ENCODE measurements at regions not wholly inside any gene's neighbourhood (a gene's known extent, or its start where the extent isn't known, plus 50 kb on each side); places are given as distances from the start of the nearest gene placed in this dataset.
"Not testable (repeated sequence)": the region's sequence is repeated elsewhere in the genome, so short reads cannot be mapped to it uniquely, and the experiment has no call there.

DNA sequence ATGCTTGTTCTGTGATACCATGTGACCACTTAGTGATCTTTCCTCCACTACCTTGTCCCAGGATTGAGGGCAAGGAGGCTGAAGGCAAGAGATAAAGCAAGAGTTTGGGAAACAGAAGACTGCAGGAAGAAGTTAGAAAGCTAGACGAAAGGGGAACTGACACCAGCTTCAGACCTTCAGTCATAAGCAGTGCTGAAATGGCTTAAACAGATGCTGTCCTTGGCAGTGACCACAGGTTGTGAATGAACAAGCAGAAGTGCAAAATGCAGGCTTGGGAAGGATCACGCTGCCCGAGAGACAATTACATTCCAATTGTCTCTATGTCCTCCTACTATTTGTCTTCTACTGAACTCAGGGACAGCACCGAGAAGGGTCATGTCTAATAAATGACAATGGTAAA is 704.9 kb upstream of the AUTS2 start:
- no peak for DNase-seq (ENCODE audit: low spot score)

DNA sequence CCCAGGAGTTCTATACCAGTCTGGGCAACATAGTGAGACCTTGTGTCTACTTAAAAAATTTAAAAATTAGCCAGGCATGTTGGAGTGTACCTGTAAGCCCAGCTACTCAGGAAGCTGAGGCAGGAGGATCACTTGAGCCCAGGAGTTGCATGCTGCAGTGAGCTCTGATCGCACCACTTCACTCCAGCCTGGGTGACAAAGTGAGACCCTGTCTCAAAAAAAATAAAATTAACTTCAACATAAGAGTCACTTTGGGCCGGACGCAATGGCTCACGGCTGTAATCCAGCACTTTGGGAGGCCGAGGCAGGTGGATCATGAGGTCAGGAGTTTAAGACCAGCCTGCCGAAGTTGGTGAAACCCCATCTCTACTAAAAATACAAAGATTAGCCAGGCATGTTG is 699.1 kb upstream of the AUTS2 start:
- H3K4me3 ChIP-seq; H3K27ac ChIP-seq; H3K9me3 ChIP-seq; intact Hi-C loops (cut with DNase I); H3K36me3 ChIP-seq; H3K4me1 ChIP-seq (replicated peaks); DNase-seq (ENCODE audit: low spot score); H3K27me3 ChIP-seq (replicated peaks; ENCODE audit: insufficient read depth): not testable (repeated sequence)
- WGBS: 96% methylated on average over 6 of the region's 6 CpGs

More for the DNA sequence above, 704.9 kb upstream of the AUTS2 start:
- Histone ChIP-seq H3K27me3 (replicated peaks; ENCODE audit: insufficient read depth) (no peaks in the 10 kb centered on the region), H3K36me3 (no peaks in the 10 kb centered on the region), H3K27ac (no peak overlapping the region), H3K9me3 (no peaks in the 10 kb centered on the region), H3K4me1 (replicated peaks) (no peaks in the 10 kb centered on the region), H3K4me3 (no peak overlapping the region)
- TF ChIP-seq CTCF (IDR thresholded peaks at IDR 0.05) (no peak), POLR2A (IDR thresholded peaks at IDR 0.05) (no peak), POLR2AphosphoS5 (IDR thresholded peaks at IDR 0.05) (no peak)
- intact Hi-C loops (cut with DNase I): no loop called here
- whole genome bisulfite sequencing: 32% methylated on average over 4 of the region's 4 CpGs

DNA sequence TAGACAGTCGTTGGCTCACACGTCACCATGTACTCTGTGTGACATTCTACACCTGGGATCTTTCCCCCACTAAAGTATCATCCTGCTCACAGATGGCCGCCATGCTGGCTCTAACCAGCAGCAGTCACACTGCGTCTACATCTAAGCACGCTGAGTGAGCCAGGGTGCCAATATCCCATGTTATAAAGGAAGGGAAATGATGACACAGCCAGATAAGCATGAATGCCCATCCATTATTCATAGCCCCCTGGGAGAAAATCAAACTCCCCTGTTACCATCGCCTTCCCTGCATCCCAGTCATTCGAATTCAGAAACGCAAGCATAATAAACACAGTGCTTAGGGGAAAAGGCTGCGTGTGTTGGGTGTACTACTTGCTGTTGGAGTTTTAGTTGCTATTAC is 698.2 kb upstream of the AUTS2 start:
- intact Hi-C loops (cut with DNase I): no loop called here
- Histone ChIP-seq H3K4me1 (replicated peaks) (no peaks in the 10 kb centered on the region), H3K36me3 (no peaks in the 10 kb centered on the region), H3K27ac (no peak overlapping the region), H3K27me3 (replicated peaks; ENCODE audit: insufficient read depth) (no peaks in the 10 kb centered on the region), H3K4me3 (no peak overlapping the region), H3K9me3 (no peaks in the 10 kb centered on the region)
- no peak for DNase-seq (ENCODE audit: low spot score)
- 89% methylated on average over 9 of the region's 9 CpGs for WGBS
- TF ChIP-seq CTCF (IDR thresholded peaks at IDR 0.05) (no peak), POLR2AphosphoS5 (IDR thresholded peaks at IDR 0.05) (no peak)

- Histone ChIP-seq H3K4me1 (replicated peaks) (no peaks in the 10 kb centered on the region), H3K36me3 (no peaks in the 10 kb centered on the region), H3K9me3 (no peaks in the 10 kb centered on the region), H3K27me3 (replicated peaks; ENCODE audit: insufficient read depth) (no peaks in the 10 kb centered on the region), H3K27ac (no peak overlapping the region), H3K4me3 (no peak overlapping the region)
- no peak for TF ChIP-seq POLR2AphosphoS5 (IDR thresholded peaks at IDR 0.05)
- TF ChIP-seq POLR2A (IDR thresholded peaks at IDR 0.05): no peak
- no peak for TF ChIP-seq CTCF (IDR thresholded peaks at IDR 0.05)
- 81% methylated on average over 3 of the region's 3 CpGs for WGBS
- no peak for DNase-seq (ENCODE audit: low spot score)
- intact Hi-C loops (cut with DNase I): no loop called here
These were observed 693.6 kb upstream of the AUTS2 start for GRCh38 chr7:68904630-68905029.

- H3K4me3 ChIP-seq: no peak overlapping the region
- no peaks in the 10 kb centered on the region for H3K4me1 ChIP-seq (replicated peaks)
- H3K9me3 ChIP-seq: no peaks in the 10 kb centered on the region
- intact Hi-C loops (cut with DNase I): no loop called here
- H3K27me3 ChIP-seq (replicated peaks; ENCODE audit: insufficient read depth): no peaks in the 10 kb centered on the region
- no peak overlapping the region for H3K27ac ChIP-seq
- no peaks in the 10 kb centered on the region for H3K36me3 ChIP-seq
- no peak for TF ChIP-seq CTCF (IDR thresholded peaks at IDR 0.05)
- no peak for TF ChIP-seq POLR2AphosphoS5 (IDR thresholded peaks at IDR 0.05)
- no peak for TF ChIP-seq POLR2A (IDR thresholded peaks at IDR 0.05)
- no peak for DNase-seq (ENCODE audit: low spot score)
These were observed 686.5 kb upstream of the AUTS2 start for GRCh38 chr7:68911754-68912153.
